Loucy (cell line): ENCODE measurements at regions not wholly inside any gene's neighbourhood (a gene's known extent, or its start where the extent isn't known, plus 50 kb on each side); places are given as distances from the start of the nearest gene placed in this dataset.
A peak's percentile ranks its signal among the peaks of the same experiment; 100 is the strongest.

Experiments
- H2AFZ ChIP-seq: fragments of 200-600 bp; sonication (generic); 2 replicates; pipeline ENCODE4 v1.6.0; 2016; ENCODE audit warnings: antibody characterized with exemption, mild to moderate bottlenecking, low read length, moderate library complexity
- H3F3A ChIP-seq: fragments of 200-600 bp; 2 replicates; pipeline ENCODE4 v1.6.0; 2016; ENCODE audit warnings: antibody characterized with exemption, low read depth, mild to moderate bottlenecking
- H3K27me3 ChIP-seq: fragments of 200-600 bp; sonication (generic); 2 replicates; pipeline ENCODE4 v1.6.1; 2014; ENCODE audit warnings: low read length, mild to moderate bottlenecking; ENCODE audit not compliant: insufficient read depth, poor library complexity, severe bottlenecking
- H3K36me3 ChIP-seq: fragments of 200-600 bp; sonication (generic); 2 replicates; pipeline ENCODE4 v1.6.1; 2016; ENCODE audit warnings: low read length; ENCODE audit not compliant: insufficient read depth
- H3K4me1 ChIP-seq: fragments of 200-600 bp; sonication (generic); 2 replicates; pipeline ENCODE4 v1.5.1; 2014; ENCODE audit warnings: low read length, mild to moderate bottlenecking; ENCODE audit not compliant: insufficient read depth, poor library complexity, severe bottlenecking
- H3K4me2 ChIP-seq: fragments of 200-600 bp; sonication (generic); 2 replicates; pipeline ENCODE4 v1.6.0; 2014; ENCODE audit warnings: antibody characterized with exemption, low read length, low read depth, mild to moderate bottlenecking; ENCODE audit not compliant: poor library complexity, severe bottlenecking
- H3K4me3 ChIP-seq: fragments of 200-600 bp; sonication (generic); 2 replicates; pipeline ENCODE4 v1.5.1; 2014; ENCODE audit warnings: low read length, mild to moderate bottlenecking, mixed read lengths; ENCODE audit not compliant: poor library complexity, severe bottlenecking
- H3K79me2 ChIP-seq: fragments of 200-600 bp; sonication (generic); 2 replicates; pipeline ENCODE4 v1.6.1; 2014; ENCODE audit warnings: low read length; ENCODE audit not compliant: insufficient read depth
- H3K9ac ChIP-seq: fragments of 200-600 bp; sonication (generic); 2 replicates; pipeline ENCODE4 v1.6.0; 2014; ENCODE audit warnings: mild to moderate bottlenecking, low read depth, low read length, moderate library complexity; ENCODE audit not compliant: poor library complexity, severe bottlenecking
- H3K9me2 ChIP-seq: fragments of 200-600 bp; sonication (generic); replicated peaks from 2 replicates; pipeline ENCODE4 v1.6.1; 2016; ENCODE audit warnings: low read depth, low read length, mixed read lengths
- H3K9me3 ChIP-seq: fragments of 200-600 bp; sonication (generic); 2 replicates; pipeline ENCODE4 v1.6.1; 2014; ENCODE audit warnings: mild to moderate bottlenecking, antibody characterized with exemption, low read length, low read depth; ENCODE audit not compliant: insufficient read depth
- H4K20me1 ChIP-seq: fragments of 200-600 bp; sonication (generic); 2 replicates; pipeline ENCODE4 v1.6.0; 2014; ENCODE audit warnings: antibody characterized with exemption, low read length, mild to moderate bottlenecking; ENCODE audit not compliant: insufficient read depth, poor library complexity, severe bottlenecking
- CTCF ChIP-seq: fragments of 200-600 bp; sonication (generic); conservative IDR thresholded peaks from 2 replicates; pipeline ENCODE4 v1.5.1; 2014; ENCODE audit warnings: mild to moderate bottlenecking, antibody characterized with exemption, low read length
- EZH2phosphoT487 ChIP-seq: fragments of 200-600 bp; IDR thresholded peaks from 2 replicates; pipeline ENCODE4 v1.6.1; 2018; ENCODE audit warnings: antibody characterized with exemption, mild to moderate bottlenecking, moderate library complexity, borderline replicate concordance

GRCh38 chr7:115864082-115864481 is 166.5 kb downstream of the TFEC start:
- TF ChIP-seq CTCF (no peak), EZH2phosphoT487 (no peak)
- H3K79me2 ChIP-seq, result no peaks in the 10 kb centered on the region
- no peaks in the 10 kb centered on the region for H3F3A ChIP-seq
- H2AFZ ChIP-seq, result no peak overlapping the region
- H3K4me3 ChIP-seq, result no peak overlapping the region
- H4K20me1 ChIP-seq, result no peaks in the 10 kb centered on the region
- no peaks in the 10 kb centered on the region for H3K9me2 ChIP-seq
- H3K9me3 ChIP-seq, result no peaks in the 10 kb centered on the region
- no peak overlapping the region for H3K9ac ChIP-seq
- no peaks in the 10 kb centered on the region for H3K4me1 ChIP-seq
- H3K36me3 ChIP-seq, result no peaks in the 10 kb centered on the region
- H3K27me3 ChIP-seq, result no peaks in the 10 kb centered on the region
- no peak overlapping the region for H3K4me2 ChIP-seq

- Histone ChIP-seq H3K27me3 (no peaks in the 10 kb centered on the region), H3F3A (no peaks in the 10 kb centered on the region), H3K9me2 (no peaks in the 10 kb centered on the region), H3K4me2 (no peak overlapping the region), H3K79me2 (no peaks in the 10 kb centered on the region), H3K9ac (no peak overlapping the region), H4K20me1 (no peaks in the 10 kb centered on the region), H2AFZ (no peak overlapping the region), H3K4me3 (no peak overlapping the region), H3K9me3 (no peaks in the 10 kb centered on the region), H3K4me1 (no peaks in the 10 kb centered on the region), H3K36me3 (no peaks in the 10 kb centered on the region)
- TF ChIP-seq CTCF (peak; percentile 66), EZH2phosphoT487 (no peak)
These were observed 179.3 kb downstream of the TFEC start for GRCh38 chr7:115851291-115851690.

DNA sequence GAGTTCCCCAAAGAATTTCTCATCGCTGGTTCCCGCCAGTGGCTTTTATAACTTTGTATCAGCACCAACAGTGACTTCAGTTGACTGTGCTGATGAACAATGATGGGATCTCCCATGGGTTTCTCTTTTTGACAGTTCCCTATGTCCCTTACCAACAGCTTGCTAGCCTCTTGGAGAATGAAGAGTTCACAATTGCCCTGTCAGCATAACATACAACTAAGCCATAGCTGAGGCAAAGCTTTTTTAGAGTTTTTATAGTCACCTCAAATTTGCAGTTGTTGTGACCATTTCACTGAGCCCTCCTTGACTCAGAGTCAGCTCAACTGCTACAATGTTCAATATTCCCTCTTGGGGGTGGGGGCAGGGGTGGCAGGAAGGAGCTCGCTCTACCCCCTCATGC is 179.8 kb downstream of the TFEC start:
- no peak overlapping the region for H2AFZ ChIP-seq
- no peaks in the 10 kb centered on the region for H3K4me1 ChIP-seq
- no peak overlapping the region for H3K4me2 ChIP-seq
- H3K27me3 ChIP-seq, result no peaks in the 10 kb centered on the region
- H3K9me3 ChIP-seq, result no peaks in the 10 kb centered on the region
- no peak overlapping the region for H3K9ac ChIP-seq
- H3F3A ChIP-seq, result no peaks in the 10 kb centered on the region
- no peaks in the 10 kb centered on the region for H3K36me3 ChIP-seq
- no peaks in the 10 kb centered on the region for H4K20me1 ChIP-seq
- H3K9me2 ChIP-seq, result no peaks in the 10 kb centered on the region
- no peak overlapping the region for H3K4me3 ChIP-seq
- TF ChIP-seq CTCF (no peak), EZH2phosphoT487 (no peak)
- no peaks in the 10 kb centered on the region for H3K79me2 ChIP-seq
